ENCODE measurements at regions not wholly inside any gene's neighbourhood (a gene's known extent, or its start where the extent isn't known, plus 50 kb on each side); places are given as distances from the start of the nearest gene placed in this dataset.

- TF ChIP-seq POLR2AphosphoS5 (IDR thresholded peaks at IDR 0.05; ENCODE audit: low read depth): no peak
- no peak for TF ChIP-seq GABPA (IDR thresholded peaks at IDR 0.05; ENCODE audit: low read depth)
Measured at GRCh38 chr12:13362260-13362841, 165.8 kb downstream of the EMP1 start.
